MM.1S (cell line): ENCODE measurements at regions not wholly inside any gene's neighbourhood (a gene's known extent, or its start where the extent isn't known, plus 50 kb on each side); places are given as distances from the start of the nearest gene placed in this dataset.

ENCODE experiments used
- CTCF ChIP-seq: fragments of 300-600 bp; sonication (generic); IDR thresholded peaks from 2 replicates; pipeline ENCODE4 v1.5.1; 2016; ENCODE audit warnings: antibody characterized with exemption, low read length, mixed read lengths
- EZH2 ChIP-seq: fragments of 300-600 bp; sonication (generic); optimal IDR thresholded peaks from 2 replicates; pipeline ENCODE3; 2017; ENCODE audit warnings: low read depth, mild to moderate bottlenecking, antibody characterized with exemption, low read length, mixed read lengths
- EZH2phosphoT487 ChIP-seq: fragments of 300-600 bp; sonication (generic); IDR thresholded peaks from 2 replicates; pipeline ENCODE4 v1.6.1; 2018; ENCODE audit warnings: antibody characterized with exemption, low read length

GRCh38 chr10:7043055-7043653 lies 367.7 kb downstream of the SFMBT2 start:
- no peak for TF ChIP-seq CTCF
- TF ChIP-seq EZH2, result no peak
- TF ChIP-seq EZH2phosphoT487, result no peak
